Nephron (organoid): ENCODE measurements at regions not wholly inside any gene's neighbourhood (a gene's known extent, or its start where the extent isn't known, plus 50 kb on each side); places are given as distances from the start of the nearest gene placed in this dataset.

Experiments used
- H3K27ac Mint-ChIP-seq, 3 experiments: 2 replicates each; pipeline ENCODE4 v1.8.0; 2020; ENCODE audit warnings: mixed read lengths in 3 of 3, mild to moderate bottlenecking in 2 of 3, moderate library complexity in 1 of 3
- H3K27me3 Mint-ChIP-seq: 2 replicates; pipeline ENCODE4 v1.8.0; 2021; ENCODE audit warnings: low read depth, mild to moderate bottlenecking, moderate library complexity, mixed read lengths
- H3K36me3 Mint-ChIP-seq: 2 replicates; pipeline ENCODE4 v1.8.0; 2020; ENCODE audit warnings: low read depth, mixed read lengths
- H3K4me1 Mint-ChIP-seq: 2 replicates; pipeline ENCODE4 v1.8.0; 2020; ENCODE audit warnings: mixed read lengths
- H3K4me3 Mint-ChIP-seq, 3 experiments: 2 replicates each; pipeline ENCODE4 v1.8.0; 2020; ENCODE audit warnings: mild to moderate bottlenecking in 3 of 3, mixed read lengths in 3 of 3, moderate library complexity in 2 of 3
- H3K9me3 Mint-ChIP-seq: 2 replicates; pipeline ENCODE4 v1.8.0; 2020; ENCODE audit warnings: mixed read lengths
- TF ChIP-seq, protein P1 (sequence below), 3 experiments: fragments of 200-600 bp; sonication (generic); IDR thresholded peaks; one replicate each; pipeline ENCODE4 v1.5.0; 2021; ENCODE audit warnings: antibody characterized with exemption in 3 of 3; ENCODE audit not compliant: unreplicated experiment in 3 of 3

DNA sequence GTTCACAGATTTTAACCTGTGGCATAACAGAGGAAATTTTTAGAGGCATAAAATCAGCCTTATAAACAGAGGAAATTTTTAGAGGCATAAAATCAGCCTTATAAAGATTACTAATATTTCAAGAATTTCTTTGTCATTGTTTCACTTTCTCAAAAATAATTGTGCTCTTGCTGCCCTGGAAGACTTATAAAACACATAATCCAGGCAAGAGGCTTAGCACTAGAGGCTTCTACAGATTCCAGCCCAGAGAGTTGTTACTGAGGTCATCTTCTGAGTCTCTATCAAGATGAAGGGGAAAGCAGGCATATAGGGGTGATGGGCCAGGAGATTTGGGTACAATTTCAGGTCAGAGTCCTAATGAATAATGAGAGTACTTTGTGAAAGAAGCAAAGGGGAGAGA, 85.7 kb downstream of the RFPL4B start:
- H3K4me3 Mint-ChIP-seq = no peak overlapping the region
- H3K27ac Mint-ChIP-seq = no peak overlapping the region
- peaks cover 6% of the 10 kb centered on the region for H3K4me1 Mint-ChIP-seq
- H3K27me3 Mint-ChIP-seq = no peaks in the 10 kb centered on the region
- no peaks in the 10 kb centered on the region for H3K36me3 Mint-ChIP-seq
- H3K9me3 Mint-ChIP-seq = no peaks in the 10 kb centered on the region
- TF ChIP-seq, protein P1, sequence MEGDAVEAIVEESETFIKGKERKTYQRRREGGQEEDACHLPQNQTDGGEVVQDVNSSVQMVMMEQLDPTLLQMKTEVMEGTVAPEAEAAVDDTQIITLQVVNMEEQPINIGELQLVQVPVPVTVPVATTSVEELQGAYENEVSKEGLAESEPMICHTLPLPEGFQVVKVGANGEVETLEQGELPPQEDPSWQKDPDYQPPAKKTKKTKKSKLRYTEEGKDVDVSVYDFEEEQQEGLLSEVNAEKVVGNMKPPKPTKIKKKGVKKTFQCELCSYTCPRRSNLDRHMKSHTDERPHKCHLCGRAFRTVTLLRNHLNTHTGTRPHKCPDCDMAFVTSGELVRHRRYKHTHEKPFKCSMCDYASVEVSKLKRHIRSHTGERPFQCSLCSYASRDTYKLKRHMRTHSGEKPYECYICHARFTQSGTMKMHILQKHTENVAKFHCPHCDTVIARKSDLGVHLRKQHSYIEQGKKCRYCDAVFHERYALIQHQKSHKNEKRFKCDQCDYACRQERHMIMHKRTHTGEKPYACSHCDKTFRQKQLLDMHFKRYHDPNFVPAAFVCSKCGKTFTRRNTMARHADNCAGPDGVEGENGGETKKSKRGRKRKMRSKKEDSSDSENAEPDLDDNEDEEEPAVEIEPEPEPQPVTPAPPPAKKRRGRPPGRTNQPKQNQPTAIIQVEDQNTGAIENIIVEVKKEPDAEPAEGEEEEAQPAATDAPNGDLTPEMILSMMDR (IDR thresholded peaks at IDR 0.05; ENCODE audit: unreplicated experiment in 3 of 3) = no peak

- H3K4me3 Mint-ChIP-seq = no peak overlapping the region
- peaks cover 6% of the 10 kb centered on the region for H3K4me1 Mint-ChIP-seq
- TF ChIP-seq, protein P1 (IDR thresholded peaks at IDR 0.05; ENCODE audit: unreplicated experiment in 3 of 3) = no peak
- no peaks in the 10 kb centered on the region for H3K9me3 Mint-ChIP-seq
- no peaks in the 10 kb centered on the region for H3K27me3 Mint-ChIP-seq
- H3K27ac Mint-ChIP-seq = no peak overlapping the region
- no peaks in the 10 kb centered on the region for H3K36me3 Mint-ChIP-seq
Measured at GRCh38 chr6:112433457-112433856, 86.3 kb downstream of the RFPL4B start.

- TF ChIP-seq, protein P1 (IDR thresholded peaks at IDR 0.05; ENCODE audit: unreplicated experiment in 3 of 3) = no peak
- Mint-ChIP-seq H3K27ac (no peak overlapping the region), H3K27me3 (no peaks in the 10 kb centered on the region), H3K36me3 (no peaks in the 10 kb centered on the region), H3K9me3 (no peaks in the 10 kb centered on the region), H3K4me1 (peaks cover 13% of the 10 kb centered on the region), H3K4me3 (no peak overlapping the region)
Measured at GRCh38 chr6:112434896-112435435, 87.8 kb downstream of the RFPL4B start.

DNA sequence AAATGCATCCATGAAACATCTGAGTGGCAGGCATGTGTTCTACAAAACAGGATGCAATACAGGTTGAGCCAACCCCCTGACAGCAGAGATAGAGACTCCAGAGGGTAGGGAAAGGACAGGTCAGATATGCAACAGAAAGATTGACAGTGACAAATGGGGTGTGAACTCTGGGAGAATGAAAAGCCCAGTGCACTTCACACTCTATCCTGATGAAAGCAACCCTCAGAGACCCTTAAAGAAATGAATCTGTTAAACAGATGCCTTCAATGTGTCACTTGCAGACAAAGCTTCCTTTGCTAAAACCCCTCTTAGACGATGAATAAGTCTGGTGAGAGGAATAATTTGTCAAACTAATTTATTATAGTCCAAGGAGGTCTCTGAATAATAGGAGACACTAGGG, 89.9 kb downstream of the RFPL4B start:
- Mint-ChIP-seq H3K4me3 (no peak overlapping the region), H3K36me3 (no peaks in the 10 kb centered on the region), H3K9me3 (no peaks in the 10 kb centered on the region), H3K27me3 (no peaks in the 10 kb centered on the region), H3K4me1 (peaks cover 13% of the 10 kb centered on the region), H3K27ac (peak overlapping the region in 1 of 3 experiments; percentile 51)
- TF ChIP-seq, protein P1 (IDR thresholded peaks at IDR 0.05; ENCODE audit: unreplicated experiment in 3 of 3) = no peak

DNA sequence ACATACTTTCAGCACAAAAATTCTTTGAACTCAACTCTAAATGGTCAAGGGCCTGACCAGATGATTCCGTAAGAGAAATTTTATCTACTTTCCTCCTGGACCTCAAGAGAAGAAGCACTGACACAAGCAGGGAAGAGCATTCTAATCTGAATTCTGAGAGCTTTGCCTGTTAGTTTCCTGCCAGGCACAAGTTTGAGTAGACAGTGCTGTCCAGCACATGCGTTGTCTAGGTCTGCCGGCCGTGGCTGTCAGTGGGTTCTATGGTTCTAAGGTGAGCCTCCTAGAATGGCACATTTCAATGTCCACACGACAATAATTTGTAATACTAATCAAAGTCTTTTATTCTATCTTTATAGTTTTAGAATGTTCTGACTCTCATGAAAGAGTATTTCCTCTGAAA, 91.9 kb downstream of the RFPL4B start:
- Mint-ChIP-seq H3K36me3 (no peaks in the 10 kb centered on the region), H3K9me3 (no peaks in the 10 kb centered on the region), H3K4me3 (no peak overlapping the region), H3K27me3 (no peaks in the 10 kb centered on the region), H3K4me1 (peaks cover 23% of the 10 kb centered on the region), H3K27ac (peak overlapping the region in 2 of 3 experiments; percentile 18 to 54)
- TF ChIP-seq, protein P1 (IDR thresholded peaks at IDR 0.05; ENCODE audit: unreplicated experiment in 3 of 3) = no peak

DNA sequence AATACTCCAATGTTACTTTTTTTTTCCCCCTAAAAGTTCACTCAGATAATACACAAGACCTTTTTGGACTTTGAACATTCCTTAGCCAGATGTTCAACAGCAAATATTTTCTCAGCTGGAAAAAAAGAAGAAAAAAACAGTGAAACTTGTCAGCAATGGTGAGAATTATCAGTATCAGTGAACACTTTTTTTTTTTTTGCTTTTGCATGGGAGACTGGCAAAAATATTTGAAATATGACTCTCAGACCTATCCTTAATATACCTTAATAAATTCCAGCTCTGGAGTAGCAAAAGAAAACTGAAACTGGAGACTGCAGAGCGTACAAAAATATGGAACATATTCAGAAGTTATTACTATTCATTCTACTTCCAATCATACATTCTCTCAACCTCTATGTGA, 92.3 kb downstream of the RFPL4B start:
- H3K27ac Mint-ChIP-seq = peak overlapping the region in 2 of 3 experiments; percentile 18 to 54
- no peaks in the 10 kb centered on the region for H3K27me3 Mint-ChIP-seq
- H3K9me3 Mint-ChIP-seq = no peaks in the 10 kb centered on the region
- no peak overlapping the region for H3K4me3 Mint-ChIP-seq
- no peaks in the 10 kb centered on the region for H3K36me3 Mint-ChIP-seq
- peaks cover 23% of the 10 kb centered on the region for H3K4me1 Mint-ChIP-seq
- TF ChIP-seq, protein P1 (IDR thresholded peaks at IDR 0.05; ENCODE audit: unreplicated experiment in 3 of 3) = no peak
